ENCODE measurements at regions not wholly inside any gene's neighbourhood (a gene's known extent, or its start where the extent isn't known, plus 50 kb on each side); places are given as distances from the start of the nearest gene placed in this dataset.
A peak's percentile ranks its signal among the peaks of the same experiment; 100 is the strongest.

- TF ChIP-seq RERE (CRISPR knock-in tag; IDR thresholded peaks at IDR 0.05; ENCODE audit: borderline replicate concordance) (no peak), FOXM1 (IDR thresholded peaks at IDR 0.05; ENCODE audit: low read depth) (peak; percentile 56), FOXM1 (CRISPR knock-in tag; IDR thresholded peaks at IDR 0.05; ENCODE audit: low read depth) (no peak), GATAD2A (IDR thresholded peaks at IDR 0.05) (no peak), XRCC4 (IDR thresholded peaks at IDR 0.05; ENCODE audit: extremely low read depth, insufficient read depth, insufficient read length) (no peak), RBM39 (optimal IDR thresholded peaks at IDR 0.05; ENCODE audit: low read depth, low read length) (no peak), BCL6 (CRISPR knock-in tag; IDR thresholded peaks at IDR 0.05) (no peak), NR2C2 (CRISPR knock-in tag; IDR thresholded peaks at IDR 0.05) (no peak), NR2C2 (tag; IDR thresholded peaks at IDR 0.05) (peak; percentile 25; the same call in 1 of the 2 replicates), GTF2A2 (tag; IDR thresholded peaks at IDR 0.05) (no peak), ZNF507 (tag; conservative IDR thresholded peaks at IDR 0.05) (no peak), ZNF121 (CRISPR knock-in tag; conservative IDR thresholded peaks at IDR 0.05) (no peak), KAT8 (IDR thresholded peaks at IDR 0.05; ENCODE audit: low read depth) (no peak), TFAP4 (CRISPR knock-in tag; IDR thresholded peaks at IDR 0.05; ENCODE audit: borderline replicate concordance) (no peak), E2F3 (CRISPR knock-in tag; IDR thresholded peaks at IDR 0.05) (no peak), SAFB2 (IDR thresholded peaks at IDR 0.05; ENCODE audit: borderline replicate concordance, low read depth, low read length, severe bottlenecking) (no peak), TOE1 (IDR thresholded peaks at IDR 0.05; ENCODE audit: borderline replicate concordance) (no peak), TOE1 (CRISPR knock-in tag; IDR thresholded peaks at IDR 0.05; ENCODE audit: borderline replicate concordance, low read depth) (no peak), PML (IDR thresholded peaks at IDR 0.05; ENCODE audit: low read length) (peak; percentile 71; the same call in 1 of the 2 replicates)
- TF ChIP-seq, protein P1, sequence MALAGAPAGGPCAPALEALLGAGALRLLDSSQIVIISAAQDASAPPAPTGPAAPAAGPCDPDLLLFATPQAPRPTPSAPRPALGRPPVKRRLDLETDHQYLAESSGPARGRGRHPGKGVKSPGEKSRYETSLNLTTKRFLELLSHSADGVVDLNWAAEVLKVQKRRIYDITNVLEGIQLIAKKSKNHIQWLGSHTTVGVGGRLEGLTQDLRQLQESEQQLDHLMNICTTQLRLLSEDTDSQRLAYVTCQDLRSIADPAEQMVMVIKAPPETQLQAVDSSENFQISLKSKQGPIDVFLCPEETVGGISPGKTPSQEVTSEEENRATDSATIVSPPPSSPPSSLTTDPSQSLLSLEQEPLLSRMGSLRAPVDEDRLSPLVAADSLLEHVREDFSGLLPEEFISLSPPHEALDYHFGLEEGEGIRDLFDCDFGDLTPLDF (CRISPR knock-in tag; IDR thresholded peaks at IDR 0.05): no peak
These were observed 112.8 kb downstream of the PRLHR start (continued) for GRCh38 chr10:118482393-118483331.

All from K562 (cell line).